ENCODE measurements at regions not wholly inside any gene's neighbourhood (a gene's known extent, or its start where the extent isn't known, plus 50 kb on each side); places are given as distances from the start of the nearest gene placed in this dataset.

DNA sequence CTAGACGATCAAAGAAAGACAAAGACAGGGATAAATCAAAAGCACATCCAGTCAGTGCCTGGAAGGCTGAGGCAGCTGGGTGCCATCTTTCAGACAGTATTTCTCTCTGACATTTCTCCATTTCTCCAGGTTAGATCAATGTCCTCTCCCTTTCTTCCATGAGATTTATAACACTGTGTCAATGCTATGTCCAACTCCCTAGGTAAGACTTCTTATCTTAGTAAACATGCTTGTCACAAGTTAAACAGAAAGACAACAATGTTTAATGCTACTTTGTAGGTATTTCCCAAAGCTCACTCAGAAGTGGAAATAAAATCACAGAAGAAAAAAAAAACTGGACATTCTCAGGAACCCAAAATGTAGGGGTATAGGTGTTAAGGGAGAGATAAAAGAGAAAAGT is 113.9 kb downstream of the GPR63 start:
- CTCF ChIA-PET = no interaction called here
- H3K27me3 ChIP-seq (replicated peaks; ENCODE audit: insufficient read depth, low read depth, low read length, poor library complexity) = no peaks in the 10 kb centered on the region
- H3K4me3 ChIP-seq (ENCODE audit: low read depth, low read length, poor library complexity, severe bottlenecking) = no peak overlapping the region
- POLR2A ChIA-PET (ENCODE audit: low non-redundant PET) = no interaction called here
- H3K27ac ChIP-seq (ENCODE audit: low read depth, low read length, poor library complexity, severe bottlenecking) = no peak overlapping the region
- BruUV-seq (replicated peaks) = no TSS peak
- H3K36me3 ChIP-seq (ENCODE audit: insufficient read depth, low read length, poor library complexity, severe bottlenecking) = no peaks in the 10 kb centered on the region
- TF ChIP-seq EZH2 (IDR thresholded peaks at IDR 0.05; ENCODE audit: borderline replicate concordance, low read depth, low read length, poor library complexity, severe bottlenecking) = no peak
- TF ChIP-seq, protein P1, sequence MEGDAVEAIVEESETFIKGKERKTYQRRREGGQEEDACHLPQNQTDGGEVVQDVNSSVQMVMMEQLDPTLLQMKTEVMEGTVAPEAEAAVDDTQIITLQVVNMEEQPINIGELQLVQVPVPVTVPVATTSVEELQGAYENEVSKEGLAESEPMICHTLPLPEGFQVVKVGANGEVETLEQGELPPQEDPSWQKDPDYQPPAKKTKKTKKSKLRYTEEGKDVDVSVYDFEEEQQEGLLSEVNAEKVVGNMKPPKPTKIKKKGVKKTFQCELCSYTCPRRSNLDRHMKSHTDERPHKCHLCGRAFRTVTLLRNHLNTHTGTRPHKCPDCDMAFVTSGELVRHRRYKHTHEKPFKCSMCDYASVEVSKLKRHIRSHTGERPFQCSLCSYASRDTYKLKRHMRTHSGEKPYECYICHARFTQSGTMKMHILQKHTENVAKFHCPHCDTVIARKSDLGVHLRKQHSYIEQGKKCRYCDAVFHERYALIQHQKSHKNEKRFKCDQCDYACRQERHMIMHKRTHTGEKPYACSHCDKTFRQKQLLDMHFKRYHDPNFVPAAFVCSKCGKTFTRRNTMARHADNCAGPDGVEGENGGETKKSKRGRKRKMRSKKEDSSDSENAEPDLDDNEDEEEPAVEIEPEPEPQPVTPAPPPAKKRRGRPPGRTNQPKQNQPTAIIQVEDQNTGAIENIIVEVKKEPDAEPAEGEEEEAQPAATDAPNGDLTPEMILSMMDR (conservative IDR thresholded peaks at IDR 0.05; ENCODE audit: low read depth, low read length) = no peak
- no peak for DNase-seq (ENCODE audit: low spot score)
- intact Hi-C loops (cut with micrococcal nuclease; ENCODE audit: unreplicated experiment) = no loop called here
- H3K9me3 ChIP-seq (ENCODE audit: low read depth, low read length, poor library complexity, severe bottlenecking) = no peaks in the 10 kb centered on the region
- H3K4me1 ChIP-seq (ENCODE audit: insufficient read depth, low read length, poor library complexity, severe bottlenecking) = no peaks in the 10 kb centered on the region

DNA sequence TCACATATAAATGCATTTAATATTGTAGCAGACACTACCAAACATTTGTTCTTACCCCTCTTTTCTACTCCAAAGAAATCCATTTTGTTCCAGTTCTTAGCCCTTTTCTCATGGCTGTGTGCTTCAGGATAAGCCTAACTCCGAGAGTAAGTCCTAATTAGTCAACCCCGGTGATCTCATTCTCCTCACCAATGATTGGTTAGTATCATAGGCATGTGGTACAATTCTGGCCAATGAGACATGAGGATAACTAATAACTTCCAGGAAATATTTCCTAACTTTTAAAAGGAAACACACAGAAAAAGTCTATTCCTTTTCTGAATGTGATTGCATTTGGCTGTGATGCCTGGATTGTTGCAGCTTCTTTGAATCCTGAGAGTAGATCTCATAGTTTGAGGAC is 116.0 kb downstream of the GPR63 start:
- peak; percentile 28 for DNase-seq (ENCODE audit: low spot score)
- TF ChIP-seq, protein P1 (conservative IDR thresholded peaks at IDR 0.05; ENCODE audit: low read depth, low read length) = no peak
- no peak for TF ChIP-seq EZH2 (IDR thresholded peaks at IDR 0.05; ENCODE audit: borderline replicate concordance, low read depth, low read length, poor library complexity, severe bottlenecking)
- BruUV-seq (replicated peaks) = no TSS peak
- H3K4me1 ChIP-seq (ENCODE audit: insufficient read depth, low read length, poor library complexity, severe bottlenecking) = no peaks in the 10 kb centered on the region
- H3K4me3 ChIP-seq (ENCODE audit: low read depth, low read length, poor library complexity, severe bottlenecking) = no peak overlapping the region
- ChIA-PET POLR2A (ENCODE audit: low non-redundant PET) (no interaction called here), CTCF (no interaction called here)
- H3K27me3 ChIP-seq (replicated peaks; ENCODE audit: insufficient read depth, low read depth, low read length, poor library complexity) = no peaks in the 10 kb centered on the region
- H3K9me3 ChIP-seq (ENCODE audit: low read depth, low read length, poor library complexity, severe bottlenecking) = no peaks in the 10 kb centered on the region
- H3K36me3 ChIP-seq (ENCODE audit: insufficient read depth, low read length, poor library complexity, severe bottlenecking) = no peaks in the 10 kb centered on the region
- no peak overlapping the region for H3K27ac ChIP-seq (ENCODE audit: low read depth, low read length, poor library complexity, severe bottlenecking)
- intact Hi-C loops (cut with micrococcal nuclease; ENCODE audit: unreplicated experiment) = no loop called here

DNA sequence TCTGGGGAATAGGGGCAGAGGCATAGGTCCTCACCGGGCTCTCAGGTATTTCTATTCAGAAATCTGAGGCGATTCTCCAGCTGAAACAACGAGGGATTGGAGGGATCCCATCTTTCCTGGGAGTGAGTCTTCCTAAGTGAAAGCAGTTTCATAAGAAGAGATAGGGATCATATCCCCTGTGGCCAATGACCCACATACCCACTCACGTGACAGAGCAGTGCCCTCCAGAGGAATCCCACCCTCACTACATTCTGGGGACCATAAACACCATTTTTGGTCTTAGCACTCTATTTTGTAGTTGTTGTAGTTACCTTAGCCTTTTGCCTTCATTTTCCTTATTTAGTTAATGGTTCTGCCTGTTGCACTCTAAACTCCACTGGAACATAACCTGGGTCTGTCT is 121.1 kb downstream of the GPR63 start:
- no peaks in the 10 kb centered on the region for H3K9me3 ChIP-seq (ENCODE audit: low read depth, low read length, poor library complexity, severe bottlenecking)
- intact Hi-C loops (cut with micrococcal nuclease; ENCODE audit: unreplicated experiment) = no loop called here
- no peaks in the 10 kb centered on the region for H3K4me1 ChIP-seq (ENCODE audit: insufficient read depth, low read length, poor library complexity, severe bottlenecking)
- ChIA-PET POLR2A (ENCODE audit: low non-redundant PET) (no interaction called here), CTCF (no interaction called here)
- H3K4me3 ChIP-seq (ENCODE audit: low read depth, low read length, poor library complexity, severe bottlenecking) = no peak overlapping the region
- no TSS peak for BruUV-seq (replicated peaks)
- no peak overlapping the region for H3K27ac ChIP-seq (ENCODE audit: low read depth, low read length, poor library complexity, severe bottlenecking)
- no peaks in the 10 kb centered on the region for H3K27me3 ChIP-seq (replicated peaks; ENCODE audit: insufficient read depth, low read depth, low read length, poor library complexity)
- TF ChIP-seq EZH2 (IDR thresholded peaks at IDR 0.05; ENCODE audit: borderline replicate concordance, low read depth, low read length, poor library complexity, severe bottlenecking) = no peak
- TF ChIP-seq, protein P1 (conservative IDR thresholded peaks at IDR 0.05; ENCODE audit: low read depth, low read length) = peak; percentile 40; the same call in 1 of the 2 replicates
- DNase-seq (ENCODE audit: low spot score) = peak; percentile 7
- H3K36me3 ChIP-seq (ENCODE audit: insufficient read depth, low read length, poor library complexity, severe bottlenecking) = no peaks in the 10 kb centered on the region
